Activated naive CD4-positive, alpha-beta T cell treated with anti-CD3 and anti-CD28 coated beads, Interleukin-2, amount 50 U/mL, for 72 hours (primary cell): ENCODE measurements at regions not wholly inside any gene's neighbourhood (a gene's known extent, or its start where the extent isn't known, plus 50 kb on each side); places are given as distances from the start of the nearest gene placed in this dataset.

ENCODE experiments used
- ATAC-seq, 2 donors: fragments of 150-1000 bp; cut with Tn5 transposase; 2 replicates each; pipeline ENCODE4 v1.10.0; 2021; ENCODE audit warnings: mild to moderate bottlenecking in 2 of 2, moderate library complexity in 2 of 2
- DNase-seq, 2 donors: peaks; one replicate each; pipeline ENCODE4 v3.0.0; 2021 to 2022; ENCODE audit warnings: low spot score in 2 of 2
- H3K27ac Mint-ChIP-seq, 2 donors: one replicate each; pipeline ENCODE4 v1.8.0; 2022; ENCODE audit warnings: mild to moderate bottlenecking in 2 of 2, mixed read lengths in 2 of 2
- H3K36me3 Mint-ChIP-seq, 2 donors: one replicate each; pipeline ENCODE4 v1.8.0; 2022; ENCODE audit warnings: mixed read lengths in 2 of 2
- H3K9me3 Mint-ChIP-seq, 2 donors: one replicate each; pipeline ENCODE4 v1.8.0; 2022; ENCODE audit warnings: mixed read lengths in 2 of 2

DNA sequence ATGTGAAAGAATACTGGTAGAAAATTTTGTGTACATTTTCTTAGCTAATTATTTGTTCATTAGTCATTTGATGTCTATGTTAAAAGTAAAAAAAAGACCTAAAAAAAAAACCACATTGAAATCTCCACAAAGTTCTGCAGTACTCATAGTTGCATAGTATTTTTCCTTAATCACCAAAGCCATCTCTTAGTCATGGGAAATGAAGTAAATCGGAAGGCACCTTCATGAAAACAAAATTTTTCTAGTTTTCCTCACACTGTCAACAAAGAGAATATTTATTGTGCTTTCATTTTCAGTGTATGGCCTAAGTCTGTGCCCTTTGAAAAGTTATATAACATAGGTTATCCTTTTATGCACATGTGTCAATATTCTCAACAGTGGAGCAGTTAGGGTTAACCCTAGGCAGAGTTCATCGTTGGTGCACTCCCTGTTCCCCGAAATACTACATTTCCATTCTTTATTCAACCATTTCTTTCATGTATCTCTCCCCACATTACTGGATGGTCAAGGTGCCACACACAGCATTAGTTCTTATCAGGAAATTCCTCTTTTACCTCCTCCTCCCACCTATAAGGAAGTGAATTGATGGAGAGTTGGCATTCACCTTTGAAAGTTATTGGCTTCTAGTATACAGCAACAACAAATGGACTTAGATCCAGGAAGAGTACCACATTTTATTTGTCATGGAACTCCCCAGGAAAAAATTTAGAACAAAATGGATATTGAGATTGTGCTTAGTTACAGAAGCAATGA, 93.1 kb downstream of the NUDT12 start:
- ATAC-seq (no peak), DNase-seq (no peak)
- Mint-ChIP-seq H3K27ac (no peak overlapping the region), H3K36me3 (no peaks in the 10 kb centered on the region), H3K9me3 (no peaks in the 10 kb centered on the region)

DNA sequence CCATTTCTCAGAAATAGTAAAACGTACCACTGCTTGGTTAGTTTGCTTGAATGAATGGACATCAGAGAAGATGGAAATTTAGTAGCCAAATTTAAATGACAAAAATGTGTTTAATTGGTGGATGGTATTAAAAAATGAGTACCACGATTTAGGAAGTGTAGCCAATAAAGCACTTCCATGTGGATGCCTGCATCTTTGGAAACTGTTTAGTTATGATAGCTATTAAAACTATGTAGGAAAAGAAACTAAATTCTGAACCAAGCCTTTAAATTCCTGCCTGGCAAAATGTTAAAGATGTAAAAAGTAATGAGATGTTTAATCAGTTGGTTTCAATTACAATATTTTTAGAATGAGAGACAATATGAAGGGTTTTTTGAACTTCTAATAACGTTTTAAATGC, 94.8 kb downstream of the NUDT12 start:
- Mint-ChIP-seq H3K9me3 (no peaks in the 10 kb centered on the region), H3K27ac (no peak overlapping the region), H3K36me3 (no peaks in the 10 kb centered on the region)
- DNase-seq (no peak), ATAC-seq (no peak)

DNA sequence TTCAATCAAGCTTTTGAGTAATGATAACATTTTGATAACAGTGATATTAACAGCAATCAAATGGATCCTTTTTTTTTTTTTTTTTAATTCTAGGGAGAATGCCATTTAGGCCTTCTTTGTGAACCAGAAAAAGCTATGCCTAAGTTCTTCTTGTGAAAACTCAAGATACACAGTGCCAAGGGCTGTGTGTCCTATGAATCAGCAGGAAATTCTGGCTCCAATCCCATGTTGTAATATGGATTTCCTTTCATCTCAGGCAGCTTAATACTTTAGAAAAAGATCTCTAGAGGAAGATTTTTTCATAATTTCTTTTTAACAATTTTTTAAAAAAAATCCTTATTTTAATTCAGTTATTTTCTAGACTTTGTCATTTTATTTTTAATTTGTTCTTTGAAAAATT, 96.1 kb downstream of the NUDT12 start:
- ATAC-seq (no peak), DNase-seq (no peak)
- H3K36me3 Mint-ChIP-seq = no peaks in the 10 kb centered on the region
- H3K9me3 Mint-ChIP-seq = no peaks in the 10 kb centered on the region
- H3K27ac Mint-ChIP-seq = no peak overlapping the region

DNA sequence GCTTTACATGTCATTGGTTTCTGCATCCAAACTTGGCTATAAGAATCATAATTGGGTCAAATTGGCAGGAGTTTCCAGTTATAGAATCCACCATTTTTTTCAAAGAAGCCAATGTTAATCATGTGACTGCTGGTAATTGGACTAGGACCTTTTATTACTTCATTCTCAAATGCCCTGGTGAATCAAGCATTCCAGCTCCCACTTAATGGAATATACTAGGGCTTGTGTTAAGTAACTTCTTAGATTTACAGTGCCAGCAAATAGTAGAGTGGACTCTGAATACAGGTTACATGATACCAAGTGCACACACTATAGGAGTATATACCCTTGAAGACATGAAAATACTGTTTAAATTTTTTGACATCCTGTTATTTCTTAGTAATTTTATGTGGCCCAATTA, 96.7 kb downstream of the NUDT12 start:
- H3K36me3 Mint-ChIP-seq = no peaks in the 10 kb centered on the region
- H3K27ac Mint-ChIP-seq = no peak overlapping the region
- no peak for ATAC-seq
- no peaks in the 10 kb centered on the region for H3K9me3 Mint-ChIP-seq
- no peak for DNase-seq

DNA sequence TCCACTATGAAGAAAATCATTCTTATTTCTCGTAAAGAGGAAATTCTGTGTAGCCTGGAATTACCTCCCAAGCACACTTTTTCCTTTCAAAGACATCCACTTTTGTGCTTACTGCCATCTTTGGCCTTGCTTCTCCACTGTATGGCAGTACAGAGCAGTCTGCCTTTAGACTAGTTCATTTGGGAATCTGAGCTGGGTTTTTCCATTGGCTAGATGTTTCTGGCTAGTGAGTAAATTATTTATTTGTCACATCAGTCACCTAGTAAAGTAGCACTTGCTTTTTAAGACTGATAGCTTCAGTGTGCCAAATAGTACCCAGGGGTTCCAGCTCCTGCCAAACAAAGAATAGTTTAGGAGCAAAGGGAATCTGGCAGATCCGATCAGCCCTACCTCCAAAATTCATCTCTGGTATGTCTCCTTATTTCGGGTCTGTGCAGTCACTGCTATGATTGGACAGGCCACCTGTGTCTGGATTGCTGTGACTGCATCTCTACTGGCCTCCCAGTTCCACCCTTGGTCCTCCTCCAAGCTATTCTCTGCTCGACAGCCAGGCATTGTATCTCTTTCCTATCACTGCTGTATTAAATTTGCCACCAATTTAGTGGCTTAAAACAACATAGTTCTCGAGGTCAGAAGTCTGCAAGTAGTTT, 97.6 kb downstream of the NUDT12 start:
- Mint-ChIP-seq H3K27ac (no peak overlapping the region), H3K9me3 (no peaks in the 10 kb centered on the region), H3K36me3 (no peaks in the 10 kb centered on the region)
- DNase-seq (no peak), ATAC-seq (no peak)

DNA sequence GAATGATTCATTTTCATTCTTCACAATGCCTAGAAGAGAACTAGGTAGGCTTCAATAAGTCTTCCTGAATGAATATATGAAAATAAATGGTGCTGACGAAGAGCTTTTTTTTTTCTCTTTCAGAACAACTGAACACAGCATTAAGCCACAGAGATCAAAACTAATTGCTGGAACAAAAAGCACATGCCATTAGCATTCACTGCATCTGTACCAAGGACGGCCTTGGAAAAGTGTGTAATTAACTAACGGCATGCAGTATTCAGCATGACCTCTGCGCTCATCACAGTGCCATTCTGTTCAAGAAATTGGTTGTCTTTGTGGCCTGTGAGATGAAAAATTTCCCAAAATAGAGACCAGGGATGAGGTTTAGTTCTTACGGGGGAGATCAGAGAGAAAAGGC, 99.3 kb downstream of the NUDT12 start:
- DNase-seq (no peak), ATAC-seq (no peak)
- no peaks in the 10 kb centered on the region for H3K9me3 Mint-ChIP-seq
- H3K36me3 Mint-ChIP-seq = no peaks in the 10 kb centered on the region
- no peak overlapping the region for H3K27ac Mint-ChIP-seq

DNA sequence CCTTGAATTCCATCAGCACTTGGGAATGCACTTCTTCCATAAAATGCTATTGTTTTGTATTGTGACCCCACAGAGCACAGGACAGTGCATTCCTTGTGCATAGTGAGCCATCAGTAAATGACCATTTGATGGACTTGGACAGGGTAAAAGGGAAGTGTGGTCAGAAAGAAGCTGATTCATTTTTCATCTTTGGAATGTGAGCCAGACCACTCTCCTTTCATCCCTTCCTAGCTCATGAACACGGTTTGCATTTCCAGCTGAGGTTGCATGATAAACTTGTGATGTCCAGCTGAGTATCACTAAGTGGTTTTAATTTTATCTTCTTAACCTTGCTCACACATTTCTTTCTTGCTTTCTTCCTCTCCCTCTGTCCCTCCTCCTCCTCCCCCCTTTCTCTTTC, 101.3 kb downstream of the NUDT12 start:
- no peak for DNase-seq
- no peak overlapping the region for H3K27ac Mint-ChIP-seq
- no peak for ATAC-seq
- H3K36me3 Mint-ChIP-seq = no peaks in the 10 kb centered on the region
- peaks cover 0 to 3% of the 10 kb centered on the region in 2 donors for H3K9me3 Mint-ChIP-seq

DNA sequence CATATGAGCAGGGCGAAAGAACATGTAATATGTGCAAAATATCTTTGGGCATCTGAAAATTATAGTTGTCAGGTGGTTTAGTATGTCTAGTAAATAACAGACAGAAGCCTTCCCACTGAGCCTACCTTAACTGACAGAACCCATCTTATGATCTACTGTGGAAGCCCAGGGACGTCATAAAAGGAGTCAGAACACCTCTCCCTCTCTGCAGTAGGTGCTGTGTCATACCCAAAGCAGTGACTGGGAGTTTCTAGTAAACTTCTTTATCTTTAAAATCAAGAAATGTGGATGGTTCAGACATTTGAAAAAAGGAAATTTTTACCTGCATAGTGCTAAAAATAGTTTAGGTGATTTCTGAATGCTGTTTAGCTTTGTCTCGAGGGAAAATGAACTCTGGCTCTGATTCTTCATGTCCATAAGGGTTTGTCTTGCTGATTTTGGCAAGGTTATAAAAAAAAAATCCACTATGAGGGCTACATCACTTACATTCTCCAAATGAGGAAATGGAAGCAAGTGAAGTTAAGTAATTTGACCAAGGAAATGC, 104.0 kb downstream of the NUDT12 start:
- ATAC-seq (no peak), DNase-seq (no peak)
- Mint-ChIP-seq H3K9me3 (peaks cover 0 to 3% of the 10 kb centered on the region in 2 donors), H3K27ac (no peak overlapping the region), H3K36me3 (no peaks in the 10 kb centered on the region)

DNA sequence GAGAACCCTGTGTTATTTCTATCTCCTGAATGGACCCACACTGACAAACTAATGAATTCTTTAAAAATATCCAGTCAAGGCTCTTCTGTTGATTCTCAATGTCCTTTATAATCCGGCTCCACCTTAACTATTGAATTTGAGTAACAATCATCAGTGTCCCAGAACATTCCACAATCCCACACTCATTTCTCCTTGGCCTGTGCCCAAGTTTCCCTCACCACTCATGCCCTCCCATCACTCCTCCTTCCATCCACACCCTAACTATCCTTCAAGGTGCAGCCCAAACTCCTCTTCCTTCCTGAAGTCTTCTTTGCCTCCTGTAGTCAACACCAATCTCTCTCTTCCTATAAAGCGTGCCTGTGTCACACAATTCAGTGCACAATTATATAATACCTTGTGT, 106.1 kb downstream of the NUDT12 start:
- no peak overlapping the region for H3K27ac Mint-ChIP-seq
- ATAC-seq (no peak), DNase-seq (no peak)
- peaks cover 0 to 3% of the 10 kb centered on the region in 2 donors for H3K9me3 Mint-ChIP-seq
- H3K36me3 Mint-ChIP-seq = no peaks in the 10 kb centered on the region

DNA sequence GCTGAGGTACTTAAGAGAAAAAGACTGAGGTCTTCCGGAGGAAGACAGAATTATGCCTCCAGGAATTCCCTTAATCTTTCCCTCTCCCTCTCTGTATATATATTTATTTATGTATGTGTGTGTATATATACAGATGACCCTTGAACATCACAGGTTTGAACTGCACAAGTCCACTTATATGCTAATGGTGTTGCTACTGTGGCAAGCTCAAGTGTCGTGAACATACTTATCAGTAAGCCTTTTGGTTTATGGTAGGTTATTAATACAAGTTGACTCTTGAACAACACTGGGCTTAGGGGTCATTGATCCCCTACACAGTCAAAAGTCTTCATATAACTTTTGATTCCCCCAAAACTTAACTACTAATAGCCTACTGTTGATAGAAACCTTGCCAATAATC, 106.8 kb downstream of the NUDT12 start:
- Mint-ChIP-seq H3K36me3 (no peaks in the 10 kb centered on the region), H3K27ac (no peak overlapping the region), H3K9me3 (peaks cover 0 to 3% of the 10 kb centered on the region in 2 donors)
- ATAC-seq (no peak), DNase-seq (no peak)

DNA sequence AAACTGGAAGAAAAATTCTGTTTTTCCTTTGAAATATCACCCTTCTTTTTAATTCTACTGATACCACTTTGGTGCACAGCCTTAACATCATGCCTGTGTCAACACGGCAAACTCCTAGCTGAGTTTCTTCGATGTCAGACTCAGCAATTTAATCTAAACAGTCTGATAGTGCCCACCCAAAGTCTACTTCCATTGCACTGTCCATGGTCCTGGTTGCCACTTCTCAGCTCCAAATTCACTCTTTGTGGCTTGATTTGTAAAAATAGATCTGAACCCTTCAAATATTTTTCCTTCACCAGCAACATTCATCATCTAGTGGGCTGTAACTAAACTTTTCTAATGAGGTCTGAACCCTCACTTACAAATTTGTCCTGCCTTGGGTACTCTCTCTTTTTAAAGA, 107.8 kb downstream of the NUDT12 start:
- H3K9me3 Mint-ChIP-seq = peaks cover 0 to 3% of the 10 kb centered on the region in 2 donors
- no peak overlapping the region for H3K27ac Mint-ChIP-seq
- no peaks in the 10 kb centered on the region for H3K36me3 Mint-ChIP-seq
- DNase-seq (no peak), ATAC-seq (no peak)

DNA sequence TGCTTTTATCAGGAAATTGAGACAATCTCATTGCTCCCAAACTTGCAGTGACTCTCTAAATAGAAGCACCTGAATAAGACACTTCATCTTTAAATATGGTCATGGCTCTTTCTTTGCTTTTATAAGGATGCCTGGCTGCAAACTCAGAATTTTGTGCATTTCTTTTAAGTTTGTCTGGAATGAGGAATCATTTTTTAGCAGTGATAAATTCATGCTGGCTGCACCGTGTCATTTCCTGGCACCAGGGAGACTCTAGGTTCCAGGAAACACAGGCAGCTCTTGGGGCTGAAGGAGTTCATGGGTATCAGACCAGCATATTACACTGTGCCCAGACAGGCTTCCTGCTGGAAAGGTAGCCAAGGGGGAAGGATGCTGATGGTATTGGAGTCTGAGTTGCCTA, 109.9 kb downstream of the NUDT12 start:
- Mint-ChIP-seq H3K36me3 (no peaks in the 10 kb centered on the region), H3K9me3 (peaks cover 0 to 3% of the 10 kb centered on the region in 2 donors), H3K27ac (no peak overlapping the region)
- no peak for ATAC-seq
- no peak for DNase-seq

DNA sequence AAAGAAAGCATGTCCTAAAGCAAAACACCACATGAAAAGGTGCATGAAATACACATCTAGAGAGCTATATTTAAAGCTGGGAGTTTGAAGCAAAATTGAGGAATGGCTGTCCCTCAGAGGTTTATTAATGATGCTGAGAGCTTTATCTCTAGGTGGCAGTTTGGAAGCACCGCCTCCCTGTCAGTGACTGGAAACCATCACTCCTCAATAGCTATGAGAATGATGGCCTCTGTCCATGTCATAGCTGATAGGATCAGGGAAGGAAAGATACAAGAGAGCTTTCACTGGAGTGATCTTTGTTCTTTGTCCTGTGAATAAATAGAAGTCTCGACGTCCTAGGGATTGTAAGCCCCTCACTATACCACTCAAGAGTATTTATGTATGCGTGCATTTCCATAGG, 110.5 kb downstream of the NUDT12 start:
- DNase-seq (no peak), ATAC-seq (no peak)
- H3K36me3 Mint-ChIP-seq = no peaks in the 10 kb centered on the region
- H3K27ac Mint-ChIP-seq = no peak overlapping the region
- peaks cover 0 to 3% of the 10 kb centered on the region in 2 donors for H3K9me3 Mint-ChIP-seq

DNA sequence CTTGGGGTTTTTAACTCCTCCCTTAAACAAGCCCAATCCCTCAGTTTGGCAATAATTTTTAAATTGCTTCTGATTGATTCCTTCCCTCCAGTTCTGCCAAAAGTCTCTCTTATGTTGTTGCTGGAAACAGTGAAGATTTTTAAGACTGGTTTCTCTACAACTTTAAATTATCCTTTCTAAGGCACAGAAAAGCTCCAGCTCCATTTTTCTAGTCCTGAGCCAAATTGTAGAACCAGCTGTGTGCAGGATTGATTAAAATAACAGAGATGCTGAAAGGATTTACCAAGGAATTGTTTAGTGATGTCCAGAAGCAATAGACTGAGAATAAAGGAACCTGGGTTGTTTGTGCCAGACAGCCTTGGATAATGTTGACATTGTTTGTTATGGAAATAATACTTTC, 111.3 kb downstream of the NUDT12 start:
- DNase-seq (no peak), ATAC-seq (no peak)
- H3K27ac Mint-ChIP-seq = no peak overlapping the region

DNA sequence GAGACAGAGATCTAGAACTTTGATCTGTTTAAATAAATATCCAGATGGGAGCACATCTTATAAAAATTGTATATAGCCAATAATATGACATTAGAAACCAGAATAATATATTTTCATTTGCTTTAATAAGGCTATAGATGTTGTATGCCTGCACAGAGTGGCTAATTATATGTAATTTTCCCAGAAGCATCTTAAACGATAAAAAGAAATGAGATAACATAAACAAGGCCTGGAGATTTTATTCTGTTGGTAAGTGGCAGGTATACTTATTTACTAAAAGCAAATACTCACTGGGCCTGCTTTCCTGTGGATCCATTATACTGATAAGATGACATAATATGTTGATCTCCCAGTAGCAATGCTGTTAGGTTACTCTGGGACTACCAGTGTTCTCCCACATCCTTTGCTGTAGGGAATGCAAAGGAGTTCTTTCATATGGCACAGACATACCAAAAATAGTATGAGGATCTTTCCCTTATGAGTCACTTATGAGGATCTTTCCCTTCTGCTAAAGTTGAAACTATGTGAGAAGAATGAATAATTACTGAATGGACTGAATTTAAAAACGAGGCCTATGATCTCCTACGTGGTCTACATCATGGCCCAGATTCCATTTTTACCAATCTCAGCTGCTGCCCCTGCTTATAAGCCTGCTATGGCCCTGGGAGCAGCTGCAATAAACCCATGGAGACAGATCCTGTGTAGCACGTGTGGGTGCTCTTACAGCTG, 112.1 kb downstream of the NUDT12 start:
- ATAC-seq = no peak
- Mint-ChIP-seq H3K36me3 (no peaks in the 10 kb centered on the region), H3K27ac (no peak overlapping the region), H3K9me3 (no peaks in the 10 kb centered on the region)
- DNase-seq = no peak

More for the DNA sequence above, 111.3 kb downstream of the NUDT12 start:
- Mint-ChIP-seq H3K9me3 (no peaks in the 10 kb centered on the region), H3K36me3 (no peaks in the 10 kb centered on the region)

DNA sequence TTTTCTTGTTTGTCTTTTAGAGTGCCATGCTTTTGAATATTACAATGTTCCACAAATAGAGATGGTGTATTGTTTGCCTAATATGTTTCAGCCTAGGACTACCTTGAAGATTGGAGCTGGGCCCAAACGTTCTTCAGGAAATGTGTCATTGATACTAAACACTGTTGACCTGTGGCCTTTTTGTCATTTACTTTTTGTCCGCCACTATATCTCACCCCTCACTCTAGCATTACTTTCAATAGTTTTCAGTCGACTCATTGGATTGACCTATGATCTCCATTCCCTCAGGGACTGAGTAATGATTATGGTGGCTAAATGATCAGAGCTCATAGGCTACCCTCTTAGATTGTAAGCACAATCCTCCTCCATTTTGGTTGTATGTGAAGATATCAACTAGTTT, 115.8 kb downstream of the NUDT12 start:
- H3K9me3 Mint-ChIP-seq = peaks cover 0 to 7% of the 10 kb centered on the region in 2 donors
- ATAC-seq (no peak), DNase-seq (no peak)
- no peaks in the 10 kb centered on the region for H3K36me3 Mint-ChIP-seq
- no peak overlapping the region for H3K27ac Mint-ChIP-seq

DNA sequence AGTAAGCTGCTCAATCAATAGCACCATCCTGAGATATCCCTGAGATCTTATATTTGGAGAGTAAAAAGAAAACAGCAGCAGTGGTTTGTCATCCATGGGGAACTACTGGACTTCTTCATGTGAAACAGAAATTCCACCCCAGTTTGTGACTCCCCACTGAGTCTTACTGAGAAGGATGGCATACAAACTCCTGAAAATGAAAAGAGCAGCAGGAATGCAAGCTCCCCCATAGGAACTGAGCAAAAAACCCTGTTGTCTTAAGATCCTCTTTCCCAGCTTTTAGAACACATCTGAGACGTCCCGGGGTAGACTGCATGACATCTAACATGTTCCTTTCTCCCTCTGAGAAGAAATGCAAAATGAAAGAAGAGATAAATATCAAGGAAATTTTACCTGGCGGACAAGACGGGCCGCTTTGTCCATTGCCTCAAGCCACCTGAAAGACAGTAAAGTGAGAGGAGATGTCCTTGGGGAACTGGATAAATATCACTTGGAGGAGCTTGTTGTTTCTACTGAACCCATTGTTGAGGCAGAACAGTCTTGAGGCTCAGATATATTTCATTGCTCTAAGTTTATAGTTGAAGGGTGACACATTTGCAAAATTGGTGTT, 117.1 kb downstream of the NUDT12 start:
- ATAC-seq (no peak), DNase-seq (no peak)
- no peaks in the 10 kb centered on the region for H3K36me3 Mint-ChIP-seq
- H3K9me3 Mint-ChIP-seq = peaks cover 0 to 11% of the 10 kb centered on the region in 2 donors
- no peak overlapping the region for H3K27ac Mint-ChIP-seq
